Esophagus muscularis mucosa (tissue), 4 donors: ENCODE measurements at regions not wholly inside any gene's neighbourhood (a gene's known extent, or its start where the extent isn't known, plus 50 kb on each side); places are given as distances from the start of the nearest gene placed in this dataset.
"Not testable (repeated sequence)": the region's sequence is repeated elsewhere in the genome, so short reads cannot be mapped to it uniquely, and the experiment has no call there.

Experiments
- DNase-seq: peaks from one replicate; pipeline ENCODE4 v3.0.0-alpha.2; 2017; ENCODE audit errors: extremely low spot score
- H3K27ac ChIP-seq, 4 donors: fragments of 200-600 bp; sonication (generic); replicated peaks in 1 of 4; 1 replicate in 3 of 4; 2 replicates in 1 of 4; pipeline ENCODE4 v1.5.1; 2016 to 2019; ENCODE audit warnings: mild to moderate bottlenecking in 1 of 4
- H3K27me3 ChIP-seq, 4 donors: fragments of 200-600 bp; sonication (generic); one replicate each; pipeline versions ENCODE4 v1.5.1 to v1.6.0; 2016 to 2019
- H3K36me3 ChIP-seq, 4 donors: fragments of 200-600 bp; sonication (generic); one replicate each; pipeline ENCODE4 v1.5.1; 2016 to 2019
- H3K4me1 ChIP-seq, 4 donors: fragments of 200-600 bp; sonication (generic); one replicate each; pipeline ENCODE4 v1.5.1; 2016 to 2019
- H3K4me3 ChIP-seq, 4 donors: fragments of 200-600 bp; sonication (generic); 1 replicate in 2 of 4; 2 replicates in 2 of 4; pipeline ENCODE4 v1.5.1; 2016 to 2019; ENCODE audit warnings: mild to moderate bottlenecking in 4 of 4, moderate library complexity in 1 of 4
- H3K9me3 ChIP-seq, 4 donors: fragments of 200-600 bp; sonication (generic); 1 replicate in 3 of 4; 2 replicates in 1 of 4; pipeline ENCODE4 v1.5.1; 2016 to 2019
- CTCF ChIP-seq, 3 experiments: fragments of 200-600 bp in 2 of 3; fragments of 450-650 bp in 1 of 3; sonication (generic) in 2 of 3; IDR thresholded peaks; one replicate each; pipeline ENCODE4 v1.5.1; 2017 to 2019; ENCODE audit warnings: antibody characterized with exemption in 3 of 3, mild to moderate bottlenecking in 2 of 3, moderate library complexity in 1 of 3
- EP300 ChIP-seq: sonication (generic); formaldehyde crosslinking; IDR thresholded peaks from one replicate; pipeline ENCODE4 v1.6.1; 2017; ENCODE audit warnings: antibody characterized with exemption
- POLR2A ChIP-seq: fragments of 450-650 bp; IDR thresholded peaks from one replicate; pipeline ENCODE4 v1.6.1; 2017; ENCODE audit warnings: antibody characterized with exemption, moderate library complexity, mild to moderate bottlenecking, low read depth
- POLR2AphosphoS5 ChIP-seq, 2 donors: sonication (generic); formaldehyde crosslinking; IDR thresholded peaks; one replicate each; pipeline ENCODE4 v1.6.1; 2017; ENCODE audit warnings: antibody characterized with exemption in 2 of 2
- WGBS: methylation state at CpG from one replicate; pipeline ENCODE4 v1.1.5; 2018; 5-methylcytosine and 5-hydroxymethylcytosine counted together
- intact Hi-C: fragments of 100-400 bp; cut with DNase I; formaldehyde crosslinking; loops from one replicate; pipeline ENCODE4 v1.15.1; 2023

- Histone ChIP-seq H3K27me3 (no peaks in the 10 kb centered on the region), H3K9me3 (no peaks in the 10 kb centered on the region), H3K27ac (no peak overlapping the region), H3K4me1 (no peaks in the 10 kb centered on the region), H3K36me3 (no peaks in the 10 kb centered on the region), H3K4me3 (no peak overlapping the region)
- no peak for TF ChIP-seq POLR2AphosphoS5 (IDR thresholded peaks at IDR 0.05)
- TF ChIP-seq CTCF (IDR thresholded peaks at IDR 0.05) = no peak
- TF ChIP-seq EP300 = no peak
- TF ChIP-seq POLR2A = no peak
- WGBS = 70% methylated on average over 9 of the region's 9 CpGs
- intact Hi-C loops = no loop called here
- DNase-seq = no peak
Observed at GRCh38 chr7:46047581-46047980, 126.5 kb upstream of the IGFBP3 start.

GRCh38 chr7:46043338-46043737 lies 122.3 kb upstream of the IGFBP3 start:
- DNase-seq, H3K4me3 ChIP-seq, intact Hi-C loops, H3K4me1 ChIP-seq, H3K27me3 ChIP-seq, H3K36me3 ChIP-seq, H3K9me3 ChIP-seq, H3K27ac ChIP-seq: not testable (repeated sequence)
- 87% methylated on average over 6 of the region's 6 CpGs for WGBS

GRCh38 chr7:46039813-46040212 lies 118.7 kb upstream of the IGFBP3 start:
- WGBS = 92% methylated on average over 1 of the region's 1 CpG

GRCh38 chr7:46035166-46035565 lies 114.1 kb upstream of the IGFBP3 start:
- DNase-seq = no peak
- intact Hi-C loops = no loop called here
- H3K27ac ChIP-seq = no peak overlapping the region
- 100% methylated on average over 1 of the region's 1 CpG for WGBS
- H3K27me3 ChIP-seq = no peaks in the 10 kb centered on the region
- H3K4me3 ChIP-seq = no peak overlapping the region
- no peaks in the 10 kb centered on the region for H3K4me1 ChIP-seq
- no peaks in the 10 kb centered on the region for H3K9me3 ChIP-seq
- H3K36me3 ChIP-seq = no peaks in the 10 kb centered on the region
- TF ChIP-seq EP300 (no peak), POLR2A (no peak), POLR2AphosphoS5 (IDR thresholded peaks at IDR 0.05) (no peak), CTCF (IDR thresholded peaks at IDR 0.05) (no peak)

More at GRCh38 chr7:46039813-46040212, 118.7 kb upstream of the IGFBP3 start:
- intact Hi-C loops, H3K4me3 ChIP-seq, H3K27me3 ChIP-seq, H3K4me1 ChIP-seq, DNase-seq, H3K27ac ChIP-seq, H3K9me3 ChIP-seq, H3K36me3 ChIP-seq: not testable (repeated sequence)

GRCh38 chr7:46034056-46034768 lies 113.1 kb upstream of the IGFBP3 start:
- no peaks in the 10 kb centered on the region for H3K36me3 ChIP-seq
- H3K27me3 ChIP-seq = no peaks in the 10 kb centered on the region
- H3K4me3 ChIP-seq = no peak overlapping the region
- intact Hi-C loops = no loop called here
- no peaks in the 10 kb centered on the region for H3K4me1 ChIP-seq
- H3K9me3 ChIP-seq = no peaks in the 10 kb centered on the region
- no peak overlapping the region for H3K27ac ChIP-seq
- TF ChIP-seq EP300 (no peak), CTCF (IDR thresholded peaks at IDR 0.05) (no peak), POLR2AphosphoS5 (IDR thresholded peaks at IDR 0.05) (no peak), POLR2A (no peak)
- 44% methylated on average over 5 of the region's 5 CpGs for WGBS
- no peak for DNase-seq

GRCh38 chr7:46033592-46033991 lies 112.5 kb upstream of the IGFBP3 start:
- TF ChIP-seq POLR2A (no peak), CTCF (IDR thresholded peaks at IDR 0.05) (no peak), POLR2AphosphoS5 (IDR thresholded peaks at IDR 0.05) (no peak), EP300 (no peak)
- no peak for DNase-seq
- H3K9me3 ChIP-seq = no peaks in the 10 kb centered on the region
- no peaks in the 10 kb centered on the region for H3K36me3 ChIP-seq
- WGBS = 96% methylated on average over 6 of the region's 6 CpGs
- H3K4me3 ChIP-seq = no peak overlapping the region
- intact Hi-C loops = no loop called here
- H3K27ac ChIP-seq = no peak overlapping the region
- H3K4me1 ChIP-seq = no peaks in the 10 kb centered on the region
- no peaks in the 10 kb centered on the region for H3K27me3 ChIP-seq
